T-helper 17 cell (primary cell): ENCODE measurements at regions not wholly inside any gene's neighbourhood (a gene's known extent, or its start where the extent isn't known, plus 50 kb on each side); places are given as distances from the start of the nearest gene placed in this dataset.
"Not testable (repeated sequence)": the region's sequence is repeated elsewhere in the genome, so short reads cannot be mapped to it uniquely, and the experiment has no call there.

Experiments used
- ATAC-seq: fragments of 150-1000 bp; cut with Tn5 transposase; 2 replicates; pipeline ENCODE4 v1.10.0; 2021; ENCODE audit warnings: mild to moderate bottlenecking, moderate library complexity
- DNase-seq, 3 donors: peaks; one replicate each; pipeline versions ENCODE4 v3.0.0 to v3.0.0-alpha.2; 2020 to 2021
- H3K9me3 ChIP-seq: one replicate; pipeline ENCODE4 v1.7.0; 2013; ENCODE audit warnings: low read length, mild to moderate bottlenecking; ENCODE audit not compliant: control insufficient read depth, poor library complexity, severe bottlenecking
- H3K27ac Mint-ChIP-seq: one replicate; pipeline ENCODE4 v1.8.0; 2022; ENCODE audit warnings: mild to moderate bottlenecking, moderate library complexity, mixed read lengths
- H3K27me3 Mint-ChIP-seq: one replicate; pipeline ENCODE4 v1.8.0; 2022; ENCODE audit warnings: mixed read lengths
- H3K36me3 Mint-ChIP-seq: one replicate; pipeline ENCODE4 v1.8.0; 2022; ENCODE audit warnings: low read depth, mixed read lengths
- H3K4me1 Mint-ChIP-seq: one replicate; pipeline ENCODE4 v1.8.0; 2022; ENCODE audit warnings: mild to moderate bottlenecking, mixed read lengths
- H3K4me3 Mint-ChIP-seq: one replicate; pipeline ENCODE4 v1.8.0; 2022; ENCODE audit warnings: mild to moderate bottlenecking, moderate library complexity, mixed read lengths

GRCh38 chr2:121061633-121062032 lies 223.4 kb downstream of the TFCP2L1 start:
- no peak overlapping the region for H3K4me3 Mint-ChIP-seq

DNA sequence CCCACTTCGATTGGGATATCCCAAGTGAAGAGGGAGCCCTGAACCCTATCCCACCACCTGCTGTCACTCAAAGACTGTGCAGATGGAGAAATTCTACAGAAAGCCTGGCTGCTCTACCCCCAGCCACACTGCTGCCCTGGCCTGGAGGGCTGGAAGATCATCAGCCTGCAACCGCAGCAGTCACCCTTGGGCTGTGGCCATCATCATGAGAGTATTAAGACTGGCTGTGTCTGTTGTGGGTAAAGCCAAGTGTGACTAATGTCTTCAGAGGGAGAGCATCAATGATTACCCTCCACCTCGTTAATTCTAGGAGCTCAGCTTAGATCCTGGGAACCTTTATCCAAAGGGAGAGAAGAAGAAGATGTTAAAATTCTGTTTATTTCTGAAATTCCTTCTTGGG lies 221.5 kb downstream of the TFCP2L1 start:
- Mint-ChIP-seq H3K4me3 (no peak overlapping the region), H3K36me3 (no peaks in the 10 kb centered on the region), H3K27me3 (peaks cover 35% of the 10 kb centered on the region), H3K27ac (no peak overlapping the region), H3K4me1 (peaks cover 4% of the 10 kb centered on the region)
- DNase-seq (no peak), ATAC-seq (no peak)
- no peaks in the 10 kb centered on the region for H3K9me3 ChIP-seq

More at GRCh38 chr2:121061633-121062032, 223.4 kb downstream of the TFCP2L1 start:
- H3K9me3 ChIP-seq, result no peaks in the 10 kb centered on the region
- no peak for ATAC-seq
- Mint-ChIP-seq H3K36me3 (no peaks in the 10 kb centered on the region), H3K27me3 (peaks cover 43% of the 10 kb centered on the region), H3K27ac (no peak overlapping the region), H3K4me1 (peaks cover under 1% of the 10 kb centered on the region)
- DNase-seq, result no peak

- no peak overlapping the region for H3K4me3 Mint-ChIP-seq
- DNase-seq, result no peak
- no peak overlapping the region for H3K27ac Mint-ChIP-seq
- H3K27me3 Mint-ChIP-seq, result peaks cover 35% of the 10 kb centered on the region
- H3K9me3 ChIP-seq, result no peaks in the 10 kb centered on the region
- ATAC-seq, result no peak
- H3K36me3 Mint-ChIP-seq, result no peaks in the 10 kb centered on the region
- peaks cover 4% of the 10 kb centered on the region for H3K4me1 Mint-ChIP-seq
Observed at GRCh38 chr2:121064186-121064585, 220.8 kb downstream of the TFCP2L1 start.

- no peaks in the 10 kb centered on the region for H3K36me3 Mint-ChIP-seq
- H3K27ac Mint-ChIP-seq, result no peak overlapping the region
- no peak for ATAC-seq
- DNase-seq, result no peak
- no peak overlapping the region for H3K4me3 Mint-ChIP-seq
- no peaks in the 10 kb centered on the region for H3K9me3 ChIP-seq
- H3K27me3 Mint-ChIP-seq, result peaks cover 35% of the 10 kb centered on the region
- H3K4me1 Mint-ChIP-seq, result peaks cover 4% of the 10 kb centered on the region
Observed at GRCh38 chr2:121065239-121065638, 219.8 kb downstream of the TFCP2L1 start.

DNA sequence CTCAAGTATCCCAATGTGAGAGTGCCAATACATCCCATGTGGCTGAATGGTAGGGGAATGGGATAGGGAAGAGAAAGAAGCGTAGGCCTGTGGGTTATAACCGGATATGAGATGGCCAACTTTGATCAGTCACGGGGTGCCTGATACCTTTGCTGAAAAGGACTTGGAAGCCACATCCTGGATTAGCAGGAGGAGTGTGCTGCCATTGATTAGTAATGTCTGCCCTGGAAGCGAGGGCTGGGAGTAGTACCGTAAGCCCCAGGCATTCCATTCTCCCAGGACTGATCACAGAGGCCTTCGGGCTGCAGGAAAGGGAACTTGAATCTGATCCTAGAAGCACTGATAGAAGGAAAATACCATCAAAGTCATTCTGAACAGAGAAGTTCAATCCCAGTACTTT lies 218.5 kb downstream of the TFCP2L1 start:
- no peaks in the 10 kb centered on the region for H3K9me3 ChIP-seq
- ATAC-seq, result no peak
- Mint-ChIP-seq H3K4me1 (peaks cover 4% of the 10 kb centered on the region), H3K27ac (peak overlapping the region; percentile 71), H3K36me3 (no peaks in the 10 kb centered on the region), H3K4me3 (no peak overlapping the region), H3K27me3 (peaks cover 35% of the 10 kb centered on the region)
- DNase-seq, result no peak

GRCh38 chr2:121068851-121069250 lies 216.2 kb downstream of the TFCP2L1 start:
- ATAC-seq (no peak), DNase-seq (no peak)
- H3K4me1 Mint-ChIP-seq, result peaks cover 6% of the 10 kb centered on the region
- no peaks in the 10 kb centered on the region for H3K36me3 Mint-ChIP-seq
- H3K4me3 Mint-ChIP-seq, result no peak overlapping the region
- no peak overlapping the region for H3K27ac Mint-ChIP-seq
- H3K27me3 Mint-ChIP-seq, result peaks cover 18% of the 10 kb centered on the region
- H3K9me3 ChIP-seq, result no peaks in the 10 kb centered on the region

- DNase-seq, result no peak
- H3K9me3 ChIP-seq, result no peaks in the 10 kb centered on the region
- Mint-ChIP-seq H3K27me3 (peaks cover 17% of the 10 kb centered on the region), H3K36me3 (no peaks in the 10 kb centered on the region), H3K27ac (no peak overlapping the region), H3K4me3 (no peak overlapping the region), H3K4me1 (peaks cover 6% of the 10 kb centered on the region)
- no peak for ATAC-seq
Observed at GRCh38 chr2:121069434-121069969, 215.5 kb downstream of the TFCP2L1 start.

DNA sequence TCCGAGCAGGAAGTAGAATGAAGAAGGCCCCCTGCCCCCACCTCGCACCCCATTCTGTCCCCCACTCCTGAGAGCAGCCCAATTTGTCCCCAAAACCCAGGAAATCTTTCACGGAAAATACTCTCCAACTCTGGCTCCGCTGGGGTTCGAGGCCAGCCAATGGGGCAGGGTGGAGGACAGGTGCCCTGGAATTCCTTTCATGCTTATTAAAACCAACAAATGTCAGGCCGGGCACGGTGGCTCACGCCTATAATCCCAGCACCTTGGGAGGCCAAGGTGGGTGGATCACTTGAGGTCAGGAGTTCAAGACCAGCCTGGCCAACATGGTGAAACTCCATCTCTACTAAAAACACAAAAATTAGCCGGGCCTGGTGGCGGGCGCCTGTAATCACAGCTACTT lies 214.9 kb downstream of the TFCP2L1 start:
- not testable (repeated sequence) for H3K27ac Mint-ChIP-seq, H3K36me3 Mint-ChIP-seq, H3K4me3 Mint-ChIP-seq, H3K9me3 ChIP-seq, DNase-seq, ATAC-seq, H3K4me1 Mint-ChIP-seq
- peaks cover 15% of the 10 kb centered on the region for H3K27me3 Mint-ChIP-seq

DNA sequence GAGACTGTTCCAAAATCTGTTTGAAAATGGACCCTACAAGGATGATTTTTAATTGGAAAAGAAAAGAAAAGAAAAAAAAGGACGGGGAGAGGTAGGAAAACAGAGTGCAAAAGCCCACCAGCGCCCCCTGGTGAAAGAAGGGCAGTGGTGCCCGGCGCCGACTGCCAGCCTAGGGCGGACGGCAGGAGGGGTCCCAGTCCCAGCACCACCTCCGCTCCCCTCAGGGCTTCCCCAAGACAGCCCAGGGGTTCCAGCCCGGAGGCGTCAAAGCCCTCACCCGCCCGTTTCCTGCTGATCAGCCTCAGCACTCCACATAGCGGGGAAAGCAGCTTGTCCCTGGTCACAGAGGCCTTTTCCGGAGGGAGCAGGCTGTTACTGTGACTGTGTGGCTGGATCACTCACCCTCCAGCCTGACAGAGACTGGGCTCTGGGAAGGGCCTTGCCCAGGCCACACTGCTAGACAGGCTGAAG lies 213.9 kb downstream of the TFCP2L1 start:
- DNase-seq (no peak), ATAC-seq (no peak)
- H3K27me3 Mint-ChIP-seq, result peaks cover 15% of the 10 kb centered on the region
- H3K36me3 Mint-ChIP-seq, result no peaks in the 10 kb centered on the region
- no peak overlapping the region for H3K27ac Mint-ChIP-seq
- peaks cover 10% of the 10 kb centered on the region for H3K4me1 Mint-ChIP-seq
- no peak overlapping the region for H3K4me3 Mint-ChIP-seq
- H3K9me3 ChIP-seq, result no peaks in the 10 kb centered on the region

DNA sequence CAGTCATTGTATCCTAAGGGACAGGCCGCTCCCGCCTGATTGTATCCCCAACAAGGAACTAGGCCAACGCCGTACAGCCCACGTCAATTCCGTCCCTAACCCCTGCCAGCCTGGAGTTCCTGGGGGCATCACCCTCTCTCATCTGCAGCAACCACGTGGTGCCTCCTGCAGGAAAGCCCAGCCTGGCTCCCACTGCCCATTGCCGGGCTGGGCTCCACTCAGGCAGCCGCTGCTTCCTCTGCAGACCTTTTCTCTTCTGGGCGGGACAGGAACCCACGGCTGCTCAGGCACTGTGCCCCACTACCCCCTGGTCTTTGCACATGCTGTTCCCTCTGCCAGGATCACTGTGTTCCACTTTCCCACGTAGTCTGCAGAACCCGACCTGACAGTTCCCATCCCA lies 212.2 kb downstream of the TFCP2L1 start:
- Mint-ChIP-seq H3K36me3 (no peaks in the 10 kb centered on the region), H3K4me1 (peaks cover 8% of the 10 kb centered on the region), H3K27me3 (peaks cover 21% of the 10 kb centered on the region), H3K4me3 (no peak overlapping the region), H3K27ac (no peak overlapping the region)
- DNase-seq (no peak), ATAC-seq (no peak)
- no peaks in the 10 kb centered on the region for H3K9me3 ChIP-seq

GRCh38 chr2:121073320-121074210 lies 211.4 kb downstream of the TFCP2L1 start:
- no peak for DNase-seq
- no peaks in the 10 kb centered on the region for H3K9me3 ChIP-seq
- no peak overlapping the region for H3K4me3 Mint-ChIP-seq
- H3K4me1 Mint-ChIP-seq, result peaks cover 8% of the 10 kb centered on the region
- H3K27ac Mint-ChIP-seq, result no peak overlapping the region
- H3K27me3 Mint-ChIP-seq, result peaks cover 22% of the 10 kb centered on the region
- ATAC-seq, result no peak
- no peaks in the 10 kb centered on the region for H3K36me3 Mint-ChIP-seq

DNA sequence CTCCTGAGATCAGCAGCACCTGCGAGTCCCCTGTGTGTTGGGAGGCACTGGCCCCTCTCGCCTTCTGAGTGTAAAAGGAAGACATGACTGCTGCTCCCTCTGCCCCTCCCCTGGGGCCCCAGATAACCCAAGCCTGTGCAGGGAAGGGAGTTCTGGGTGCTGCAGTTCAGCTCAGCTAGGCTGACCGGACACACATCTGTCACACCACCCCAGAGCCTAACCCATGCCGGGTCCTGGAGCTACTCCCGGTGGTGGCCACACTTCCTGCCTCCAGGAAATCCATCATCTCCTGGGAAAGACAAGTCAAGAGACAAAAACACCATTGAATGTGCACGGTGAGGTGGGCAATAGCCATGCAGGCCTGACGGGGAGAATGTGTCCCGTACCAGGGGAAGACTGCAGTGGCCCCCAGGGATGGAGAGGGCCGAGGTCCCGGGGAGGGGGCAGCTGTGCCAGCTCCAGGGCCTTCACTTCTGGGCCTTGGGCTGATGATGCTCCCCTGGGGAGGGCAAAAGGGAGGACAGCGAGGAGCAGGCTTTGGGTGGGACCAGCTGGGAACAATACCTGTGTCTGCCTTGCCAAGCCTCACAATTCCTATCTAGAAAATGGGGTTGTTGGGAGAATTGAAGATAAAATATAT lies 210.6 kb downstream of the TFCP2L1 start:
- Mint-ChIP-seq H3K4me3 (no peak overlapping the region), H3K36me3 (no peaks in the 10 kb centered on the region), H3K27ac (no peak overlapping the region), H3K4me1 (peaks cover 8% of the 10 kb centered on the region), H3K27me3 (peaks cover 22% of the 10 kb centered on the region)
- no peaks in the 10 kb centered on the region for H3K9me3 ChIP-seq
- ATAC-seq (no peak), DNase-seq (no peak)

DNA sequence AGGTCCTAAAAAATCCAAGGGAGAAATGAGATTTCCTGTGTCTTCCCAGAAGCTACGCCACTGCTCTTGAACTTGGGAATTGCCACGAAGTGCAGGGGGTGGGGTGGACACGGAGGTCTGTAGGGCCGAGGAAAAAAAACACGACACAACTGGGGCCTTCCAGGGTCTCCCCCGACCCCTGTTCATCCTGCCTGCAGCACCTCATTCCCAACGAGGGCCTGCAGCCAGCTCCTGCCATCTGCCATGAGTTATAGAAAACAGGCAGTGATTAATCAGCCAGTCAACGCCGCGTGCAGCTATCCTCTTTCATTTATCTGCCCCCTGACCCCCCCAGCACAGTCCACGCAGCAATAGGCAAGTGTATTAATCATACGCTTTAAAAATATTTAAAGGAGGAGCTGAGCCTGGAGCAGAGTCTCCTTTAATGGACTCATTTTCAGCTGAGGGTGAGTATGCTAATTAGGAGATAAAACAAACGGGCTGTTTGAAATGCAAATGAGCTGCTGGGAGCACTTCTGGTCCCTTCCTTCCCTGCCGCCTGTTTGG lies 209.9 kb downstream of the TFCP2L1 start:
- H3K4me1 Mint-ChIP-seq, result peaks cover 12% of the 10 kb centered on the region
- no peaks in the 10 kb centered on the region for H3K9me3 ChIP-seq
- H3K36me3 Mint-ChIP-seq, result no peaks in the 10 kb centered on the region
- DNase-seq (no peak), ATAC-seq (no peak)
- no peak overlapping the region for H3K27ac Mint-ChIP-seq
- H3K4me3 Mint-ChIP-seq, result no peak overlapping the region
- H3K27me3 Mint-ChIP-seq, result peaks cover 29% of the 10 kb centered on the region
